SK-N-SH (cell line): ENCODE measurements at regions not wholly inside any gene's neighbourhood (a gene's known extent, or its start where the extent isn't known, plus 50 kb on each side); places are given as distances from the start of the nearest gene placed in this dataset.

ENCODE experiments used
- CTCF ChIA-PET: fragments of 300-600, 350-600 bp; formaldehyde crosslinking; extraction: SDS; loops from one replicate; lab custom pipeline; 2021; lab: Yijun Ruan, JAX
- POLR2A ChIA-PET: fragments of 350-600 bp; sonication (Branson Sonifier 250); formaldehyde crosslinking; extraction: SDS; loops from one replicate; lab custom pipeline; 2020; ENCODE audit warnings: antibody characterized with exemption, inconsistent platforms; lab: Yijun Ruan, JAX
- DNase-seq: peaks from one replicate; pipeline ENCODE4 v3.0.0; 2012
- H2AFZ ChIP-seq: fragments of 200-600 bp; sonication (generic); 2 replicates; pipeline ENCODE4 v1.8.1; 2016; ENCODE audit warnings: antibody characterized with exemption, mild to moderate bottlenecking, low read depth
- H3F3A ChIP-seq: fragments of 200-600 bp; sonication (generic); replicated peaks from 2 replicates; pipeline ENCODE3; 2016; ENCODE audit warnings: antibody characterized with exemption, mild to moderate bottlenecking; ENCODE audit not compliant: insufficient read depth
- H3K27ac ChIP-seq, 2 experiments: fragments of 200-500 bp in 1 of 2; fragments of 200-600 bp in 1 of 2; sonication (Bioruptor generic) in 1 of 2; sonication (generic), shearing (Covaris generic) in 1 of 2; 2 replicates each; pipeline versions ENCODE4 v1.5.1 to v1.6.1; 2014 to 2016; ENCODE audit warnings: low read depth in 2 of 2, inconsistent platforms in 1 of 2, low read length in 1 of 2, mild to moderate bottlenecking in 1 of 2, mixed read lengths in 1 of 2
- H3K27me3 ChIP-seq: fragments of 200-600 bp; sonication (generic), shearing (Covaris generic); 2 replicates; pipeline ENCODE4 v1.6.1; 2016; ENCODE audit warnings: mixed run types; ENCODE audit not compliant: insufficient read depth
- H3K36me3 ChIP-seq, 2 experiments: fragments of 200-500 bp in 1 of 2; fragments of 200-600 bp in 1 of 2; sonication (Bioruptor generic) in 1 of 2; sonication (generic) in 1 of 2; replicated peaks in 1 of 2; 2 replicates each; pipeline versions ENCODE3 to v1.5.1; 2014 to 2016; ENCODE audit warnings: low read length in 1 of 2, mild to moderate bottlenecking in 1 of 2; ENCODE audit not compliant: insufficient read depth in 2 of 2, control insufficient read depth in 1 of 2
- H3K4me1 ChIP-seq, 2 experiments: fragments of 200-500 bp in 1 of 2; fragments of 200-600 bp in 1 of 2; sonication (Bioruptor generic) in 1 of 2; sonication (generic), shearing (Covaris generic) in 1 of 2; 2 replicates each; pipeline versions ENCODE4 v1.5.1 to v1.6.1; 2014 to 2016; ENCODE audit warnings: low read depth in 1 of 2, low read length in 1 of 2, mixed run types in 1 of 2; ENCODE audit not compliant: insufficient read depth in 2 of 2, control insufficient read depth in 1 of 2
- H3K4me2 ChIP-seq: fragments of 200-600 bp; sonication (generic), shearing (Covaris generic); 2 replicates; pipeline ENCODE4 v1.6.1; 2017; ENCODE audit warnings: mixed run types
- H3K4me3 ChIP-seq, 2 experiments: fragments of 200-500 bp in 1 of 2; fragments of 200-600 bp in 1 of 2; sonication (Bioruptor generic) in 1 of 2; sonication (generic), shearing (Covaris generic) in 1 of 2; 2 replicates each; pipeline versions ENCODE4 v1.5.1 to v1.8.1; 2014 to 2016; ENCODE audit warnings: low read depth in 2 of 2, inconsistent platforms in 1 of 2, low read length in 1 of 2, mild to moderate bottlenecking in 1 of 2, mixed read lengths in 1 of 2, moderate library complexity in 1 of 2
- H3K79me2 ChIP-seq: fragments of 200-600 bp; sonication (generic); 2 replicates; pipeline ENCODE4 v1.8.1; 2017; ENCODE audit warnings: mild to moderate bottlenecking; ENCODE audit not compliant: insufficient read depth
- H3K9ac ChIP-seq: fragments of 200-600 bp; sonication (generic); 2 replicates; pipeline ENCODE4 v1.6.1; 2017; ENCODE audit warnings: mixed run types
- H3K9me2 ChIP-seq: fragments of 200-600 bp; sonication (generic); 2 replicates; pipeline ENCODE4 v1.6.1; 2017; ENCODE audit warnings: mixed run types
- H3K9me3 ChIP-seq: fragments of 200-600 bp; sonication (generic); 2 replicates; pipeline ENCODE4 v1.6.1; 2017; ENCODE audit warnings: mixed run types, mild to moderate bottlenecking, moderate library complexity
- H4K20me1 ChIP-seq: fragments of 200-600 bp; sonication (generic); 2 replicates; pipeline ENCODE4 v1.6.1; 2017; ENCODE audit warnings: mild to moderate bottlenecking, mixed run types; ENCODE audit not compliant: insufficient read depth
- CHD2 ChIP-seq: fragments of 150-350 bp; IDR thresholded peaks from 2 replicates; pipeline ENCODE4 v1.6.1; 2018; ENCODE audit warnings: low read length; ENCODE audit not compliant: partially characterized antibody
- ELF1 ChIP-seq: IDR thresholded peaks from 2 replicates; pipeline ENCODE4 v1.4.0; 2012
- EZH2phosphoT487 ChIP-seq: fragments of 200-600 bp; sonication (generic); IDR thresholded peaks from 2 replicates; pipeline ENCODE4 v1.6.1; 2017; ENCODE audit warnings: low read depth, mixed run types, mild to moderate bottlenecking, antibody characterized with exemption, moderate library complexity, borderline replicate concordance
- FOSL2 ChIP-seq: IDR thresholded peaks from 2 replicates; pipeline ENCODE4 v1.4.0; 2012; ENCODE audit warnings: low read depth, mild to moderate bottlenecking, moderate library complexity, borderline replicate concordance
- FOXJ3 ChIP-seq: sonication (generic); formaldehyde crosslinking; IDR thresholded peaks from 2 replicates; pipeline ENCODE4 v1.5.1; 2020; ENCODE audit warnings: mild to moderate bottlenecking, missing genetic modification reagents
- FOXM1 ChIP-seq: IDR thresholded peaks from 2 replicates; pipeline ENCODE4 v1.4.0; 2012; ENCODE audit warnings: low read depth, mild to moderate bottlenecking
- JUND ChIP-seq: IDR thresholded peaks from 2 replicates; pipeline ENCODE4 v1.4.0; 2012
- MAX ChIP-seq: IDR thresholded peaks from 2 replicates; pipeline ENCODE4 v1.4.0; 2012; ENCODE audit warnings: low read depth
- NFIC ChIP-seq: IDR thresholded peaks from 2 replicates; pipeline ENCODE4 v1.4.0; 2012; ENCODE audit warnings: borderline replicate concordance
- NRF1 ChIP-seq: IDR thresholded peaks from 2 replicates; pipeline ENCODE4 v1.6.1; 2012; ENCODE audit warnings: low read depth, mild to moderate bottlenecking, low read length
- RCOR1 ChIP-seq: fragments of 150-350 bp; IDR thresholded peaks from 2 replicates; pipeline ENCODE4 v1.6.1; 2017; ENCODE audit warnings: antibody characterized with exemption, low read length
- RFX5 ChIP-seq: IDR thresholded peaks from 2 replicates; pipeline ENCODE4 v1.6.1; 2012; ENCODE audit warnings: mild to moderate bottlenecking, improper control_type of control experiment, low read length
- RXRA ChIP-seq: IDR thresholded peaks from 2 replicates; pipeline ENCODE4 v1.4.0; 2012; ENCODE audit warnings: low read depth, mild to moderate bottlenecking, borderline replicate concordance
- TAF1 ChIP-seq: IDR thresholded peaks from 2 replicates; pipeline ENCODE4 v1.6.1; 2012; ENCODE audit warnings: low read depth, mild to moderate bottlenecking, low read length, moderate library complexity, borderline replicate concordance
- TEAD4 ChIP-seq: IDR thresholded peaks from 2 replicates; pipeline ENCODE4 v1.4.0; 2012; ENCODE audit warnings: mild to moderate bottlenecking, borderline replicate concordance; ENCODE audit not compliant: insufficient read depth
- USF1 ChIP-seq: IDR thresholded peaks from 2 replicates; pipeline ENCODE4 v1.4.0; 2012; ENCODE audit warnings: low read depth, borderline replicate concordance
- USF2 ChIP-seq: fragments of 150-350 bp; IDR thresholded peaks from 2 replicates; pipeline ENCODE4 v1.6.1; 2017; ENCODE audit warnings: antibody characterized with exemption, low read length, low read depth, borderline replicate concordance
- YY1 ChIP-seq: IDR thresholded peaks from 2 replicates; pipeline ENCODE4 v1.4.0; 2012; ENCODE audit warnings: low read depth, mild to moderate bottlenecking
- ZBTB33 ChIP-seq: IDR thresholded peaks from 2 replicates; pipeline ENCODE4 v1.4.0; 2012; ENCODE audit warnings: low read depth, borderline replicate concordance
- WGBS: methylation state at CpG from one replicate; pipeline ENCODE4 v1.1.6; 2017; ENCODE audit warnings: low lambda C conversion rate; 5-methylcytosine and 5-hydroxymethylcytosine counted together
- TF ChIP-seq, protein P1 (sequence below): fragments of 150-350 bp; IDR thresholded peaks from 2 replicates; pipeline ENCODE4 v1.6.1; 2016; ENCODE audit warnings: mild to moderate bottlenecking, low read depth, low read length

- TF ChIP-seq TAF1 (no peak), CHD2 (no peak), USF2 (no peak), ZBTB33 (no peak), YY1 (no peak), FOXJ3 (CRISPR knock-in tag) (no peak), NFIC (no peak), RXRA (no peak), FOSL2 (no peak), JUND (no peak), MAX (no peak), USF1 (no peak), TEAD4 (no peak), FOXM1 (no peak), EZH2phosphoT487 (no peak), NRF1 (no peak), ELF1 (no peak), RCOR1 (no peak), RFX5 (no peak)
- TF ChIP-seq, protein P1, sequence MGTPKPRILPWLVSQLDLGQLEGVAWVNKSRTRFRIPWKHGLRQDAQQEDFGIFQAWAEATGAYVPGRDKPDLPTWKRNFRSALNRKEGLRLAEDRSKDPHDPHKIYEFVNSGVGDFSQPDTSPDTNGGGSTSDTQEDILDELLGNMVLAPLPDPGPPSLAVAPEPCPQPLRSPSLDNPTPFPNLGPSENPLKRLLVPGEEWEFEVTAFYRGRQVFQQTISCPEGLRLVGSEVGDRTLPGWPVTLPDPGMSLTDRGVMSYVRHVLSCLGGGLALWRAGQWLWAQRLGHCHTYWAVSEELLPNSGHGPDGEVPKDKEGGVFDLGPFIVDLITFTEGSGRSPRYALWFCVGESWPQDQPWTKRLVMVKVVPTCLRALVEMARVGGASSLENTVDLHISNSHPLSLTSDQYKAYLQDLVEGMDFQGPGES = no peak
- H3F3A ChIP-seq = no peaks in the 10 kb centered on the region
- ChIA-PET CTCF (no interaction called here), POLR2A (no interaction called here)
- H3K27ac ChIP-seq = no peak overlapping the region
- no peaks in the 10 kb centered on the region for H3K9me3 ChIP-seq
- 0 out of 2 replicates have a peak, but pooled peaks cover 5% of the 10 kb centered on the region for H3K9me2 ChIP-seq
- H4K20me1 ChIP-seq = no peaks in the 10 kb centered on the region
- no peaks in the 10 kb centered on the region for H3K36me3 ChIP-seq
- no peaks in the 10 kb centered on the region for H3K4me1 ChIP-seq
- no peak for DNase-seq
- no peak overlapping the region for H3K9ac ChIP-seq
- no peak overlapping the region for H3K4me3 ChIP-seq
- H3K27me3 ChIP-seq = no peaks in the 10 kb centered on the region
- no peaks in the 10 kb centered on the region for H3K79me2 ChIP-seq
- no peak overlapping the region for H3K4me2 ChIP-seq
- WGBS = 25% methylated on average over 1 of the region's 1 CpG
- H2AFZ ChIP-seq = no peak overlapping the region
Observed at GRCh38 chr4:188984518-188984917, 845.3 kb downstream of the TRIML1 start.
